Neural cell (in vitro differentiated cells): ENCODE measurements at regions not wholly inside any gene's neighbourhood (a gene's known extent, or its start where the extent isn't known, plus 50 kb on each side); places are given as distances from the start of the nearest gene placed in this dataset.

Experiments used
- H2AFZ ChIP-seq: fragments of 200-600, 300-800 bp; sonication (generic), shearing (Covaris generic); 2 replicates; pipeline ENCODE4 v1.6.0; 2014; ENCODE audit warnings: low read depth, mild to moderate bottlenecking, antibody characterized with exemption, low read length, moderate library complexity
- H3F3A ChIP-seq: fragments of 200-600 bp; shearing (Covaris generic); 2 replicates; pipeline ENCODE4 v1.6.1; 2016; ENCODE audit warnings: mild to moderate bottlenecking, moderate library complexity, mixed read lengths, antibody characterized with exemption, low read length; ENCODE audit not compliant: insufficient read depth, poor library complexity, severe bottlenecking
- H3K27ac ChIP-seq: fragments of 200-600, 300-800 bp; sonication (generic), shearing (Covaris generic); 2 replicates; pipeline ENCODE4 v1.5.1; 2014; ENCODE audit warnings: mild to moderate bottlenecking, low read length, moderate library complexity
- H3K27me3 ChIP-seq: fragments of 300-800, 200-600 bp; sonication (generic), shearing (Covaris generic); 2 replicates; pipeline ENCODE4 v1.6.0; 2014; ENCODE audit warnings: mild to moderate bottlenecking, low read depth, low read length, moderate library complexity; ENCODE audit not compliant: insufficient read depth
- H3K36me3 ChIP-seq: fragments of 300-800, 200-600 bp; sonication (generic), shearing (Covaris generic); 2 replicates; pipeline ENCODE4 v1.5.1; 2014; ENCODE audit warnings: mild to moderate bottlenecking, antibody characterized with exemption, low read length, moderate library complexity; ENCODE audit not compliant: insufficient read depth
- H3K4me2 ChIP-seq: fragments of 300-800, 200-600 bp; sonication (generic), shearing (Covaris generic); 2 replicates; pipeline ENCODE4 v1.6.0; 2014; ENCODE audit warnings: mild to moderate bottlenecking, low read length
- H3K4me3 ChIP-seq: fragments of 300-800, 200-600 bp; sonication (generic), shearing (Covaris generic); 2 replicates; pipeline ENCODE4 v1.5.1; 2014; ENCODE audit warnings: mild to moderate bottlenecking, low read length, moderate library complexity
- H3K79me2 ChIP-seq: fragments of 200-600 bp; shearing (Covaris generic); replicated peaks from 2 replicates; pipeline ENCODE4 v1.6.0; 2014; ENCODE audit warnings: mild to moderate bottlenecking, low read length, moderate library complexity; ENCODE audit not compliant: insufficient read depth
- H3K9ac ChIP-seq: fragments of 300-800, 200-600 bp; sonication (generic), shearing (Covaris generic); 2 replicates; pipeline ENCODE4 v1.6.1; 2016; ENCODE audit warnings: mild to moderate bottlenecking, low read length, mixed read lengths
- H3K9me2 ChIP-seq: fragments of 200-600 bp; shearing (Covaris generic); 2 replicates; pipeline ENCODE4 v1.6.1; 2016; ENCODE audit warnings: mild to moderate bottlenecking, low read length, mixed read lengths; ENCODE audit not compliant: insufficient read depth
- H3K9me3 ChIP-seq: fragments of 200-600, 300-800 bp; sonication (generic), shearing (Covaris generic); 2 replicates; pipeline ENCODE4 v1.6.1; 2016; ENCODE audit warnings: mild to moderate bottlenecking, mixed run types, low read length, moderate library complexity, mixed read lengths
- H4K20me1 ChIP-seq: fragments of 200-600 bp; shearing (Covaris generic); 2 replicates; pipeline ENCODE4 v1.6.1; 2016; ENCODE audit warnings: mild to moderate bottlenecking, mixed run types; ENCODE audit not compliant: insufficient read depth
- CTCF ChIP-seq: fragments of 450-650 bp; IDR thresholded peaks from 2 replicates; pipeline ENCODE4 v1.5.1; 2014; ENCODE audit warnings: antibody characterized with exemption, mild to moderate bottlenecking, moderate library complexity; ENCODE audit not compliant: poor library complexity, severe bottlenecking
- EP300 ChIP-seq: fragments of 450-650 bp; conservative IDR thresholded peaks from 2 replicates; pipeline ENCODE4 v1.6.1; 2014; ENCODE audit warnings: antibody characterized with exemption, mild to moderate bottlenecking, moderate library complexity; ENCODE audit not compliant: poor library complexity, severe bottlenecking
- EZH2 ChIP-seq: fragments of 200-600, 300-800 bp; shearing (Covaris generic), sonication (generic); IDR thresholded peaks from 2 replicates; pipeline ENCODE4 v1.6.1; 2014; ENCODE audit warnings: antibody characterized with exemption, low read length, borderline replicate concordance, mild to moderate bottlenecking; ENCODE audit not compliant: insufficient read depth, poor library complexity, severe bottlenecking
- MXI1 ChIP-seq: fragments of 450-650 bp; conservative IDR thresholded peaks from 2 replicates; pipeline ENCODE4 v1.6.1; 2014; ENCODE audit warnings: antibody characterized with exemption, mild to moderate bottlenecking; ENCODE audit not compliant: poor library complexity, severe bottlenecking
- POLR2AphosphoS5 ChIP-seq: IDR thresholded peaks from 2 replicates; pipeline ENCODE4 v1.6.1; 2012
- RAD21 ChIP-seq: fragments of 450-650 bp; conservative IDR thresholded peaks from 2 replicates; pipeline ENCODE4 v1.6.1; 2014; ENCODE audit warnings: antibody characterized with exemption, mild to moderate bottlenecking, moderate library complexity
- REST ChIP-seq: IDR thresholded peaks from 2 replicates; pipeline ENCODE4 v1.6.1; 2012; ENCODE audit warnings: borderline replicate concordance
- SMC3 ChIP-seq: fragments of 450-650 bp; conservative IDR thresholded peaks from 2 replicates; pipeline ENCODE4 v1.6.1; 2014; ENCODE audit warnings: antibody characterized with exemption, mild to moderate bottlenecking, moderate library complexity; ENCODE audit not compliant: poor library complexity
- TAF1 ChIP-seq: IDR thresholded peaks from 2 replicates; pipeline ENCODE4 v1.6.1; 2012; ENCODE audit warnings: low read depth

GRCh38 chr13:104823709-104824108 is 1711.8 kb downstream of the EFNB2 start:
- no peak overlapping the region for H3K9ac ChIP-seq
- H3K27me3 ChIP-seq: no peaks in the 10 kb centered on the region
- no peak overlapping the region for H3K27ac ChIP-seq
- H3K79me2 ChIP-seq: no peaks in the 10 kb centered on the region
- H2AFZ ChIP-seq: no peak overlapping the region
- H4K20me1 ChIP-seq: no peaks in the 10 kb centered on the region
- no peaks in the 10 kb centered on the region for H3F3A ChIP-seq
- H3K9me2 ChIP-seq: no peaks in the 10 kb centered on the region
- no peak overlapping the region for H3K4me2 ChIP-seq
- H3K4me3 ChIP-seq: no peak overlapping the region
- no peaks in the 10 kb centered on the region for H3K36me3 ChIP-seq
- TF ChIP-seq CTCF (no peak), REST (no peak), MXI1 (no peak), POLR2AphosphoS5 (no peak)
- no peaks in the 10 kb centered on the region for H3K9me3 ChIP-seq

GRCh38 chr13:104823071-104823470 is 1712.4 kb downstream of the EFNB2 start:
- no peaks in the 10 kb centered on the region for H3K79me2 ChIP-seq
- H3K9ac ChIP-seq: no peak overlapping the region
- no peak overlapping the region for H2AFZ ChIP-seq
- no peaks in the 10 kb centered on the region for H4K20me1 ChIP-seq
- H3F3A ChIP-seq: no peaks in the 10 kb centered on the region
- H3K4me3 ChIP-seq: no peak overlapping the region
- H3K9me2 ChIP-seq: no peaks in the 10 kb centered on the region
- no peak overlapping the region for H3K27ac ChIP-seq
- TF ChIP-seq SMC3 (no peak), POLR2AphosphoS5 (no peak), EP300 (no peak), REST (no peak), RAD21 (no peak), EZH2 (no peak), TAF1 (no peak), CTCF (no peak), MXI1 (no peak)
- H3K27me3 ChIP-seq: no peaks in the 10 kb centered on the region
- H3K36me3 ChIP-seq: no peaks in the 10 kb centered on the region
- no peak overlapping the region for H3K4me2 ChIP-seq
- no peaks in the 10 kb centered on the region for H3K9me3 ChIP-seq
